Adrenal gland (tissue), 9 donors: ENCODE measurements at regions not wholly inside any gene's neighbourhood (a gene's known extent, or its start where the extent isn't known, plus 50 kb on each side); places are given as distances from the start of the nearest gene placed in this dataset.

Experiments
- DNase-seq, 7 donors: peaks; one replicate each; pipeline ENCODE4 v3.0.0-alpha.2; 2019 to 2020
- H3K27ac ChIP-seq, 5 donors: fragments of 200-600 bp; sonication (generic) in 4 of 5; 1 replicate in 3 of 5; 2 replicates in 2 of 5; pipeline versions ENCODE4 v1.5.1 to v1.8.0; 2016 to 2020; ENCODE audit warnings: mild to moderate bottlenecking in 1 of 5
- H3K27me3 ChIP-seq: fragments of 200-600 bp; 2 replicates; pipeline ENCODE4 v1.8.0; 2021
- H3K36me3 ChIP-seq, 2 donors: fragments of 200-600 bp; replicated peaks in 1 of 2; 1 replicate in 1 of 2; 2 replicates in 1 of 2; pipeline versions ENCODE4 v1.5.1 to v1.8.0; 2018 to 2022
- H3K4me1 ChIP-seq, 2 donors: fragments of 200-600 bp; replicated peaks in 1 of 2; 1 replicate in 1 of 2; 2 replicates in 1 of 2; pipeline versions ENCODE4 v1.5.1 to v1.8.0; 2018 to 2021
- H3K4me3 ChIP-seq, 4 donors: fragments of 200-600 bp; sonication (generic) in 3 of 4; one replicate each; pipeline ENCODE4 v1.5.1; 2016 to 2018
- H3K9me3 ChIP-seq, 3 donors: fragments of 200-600 bp; sonication (generic) in 1 of 3; replicated peaks in 1 of 3; 1 replicate in 2 of 3; 2 replicates in 1 of 3; pipeline versions ENCODE4 v1.5.1 to v1.8.0; 2016 to 2021
- POLR2A ChIP-seq, 2 donors: fragments of 450-650 bp; IDR thresholded peaks; one replicate each; pipeline ENCODE4 v1.6.1; 2017; ENCODE audit warnings: antibody characterized with exemption in 2 of 2, mild to moderate bottlenecking in 2 of 2, moderate library complexity in 1 of 2
- WGBS, 4 donors: extraction: QIAGEN DNeasy Blood & Tissue Kit in 2 of 4; methylation state at CpG; one replicate each; pipeline versions ENCODE4 v1.1.5 to v1.1.7; 2013 to 2017; 5-methylcytosine and 5-hydroxymethylcytosine counted together
- intact Hi-C, 2 donors: fragments of 100-400 bp; cut with DNase I; formaldehyde crosslinking; loops; one replicate each; pipeline versions ENCODE4 v1.14.1 to v1.15.0; 2022 to 2023
- TF ChIP-seq, protein P1 (sequence below), 6 experiments: fragments of 450-650 bp in 4 of 6; fragments of 200-600 bp in 2 of 6; sonication (generic) in 1 of 6; IDR thresholded peaks; 1 replicate in 5 of 6; 2 replicates in 1 of 6; pipeline versions ENCODE4 v1.5.1 to v1.8.0; 2016 to 2021; ENCODE audit warnings: antibody characterized with exemption in 6 of 6, mild to moderate bottlenecking in 2 of 6, moderate library complexity in 1 of 6
- donor health status: healthy with polysubstance abuse.
- donor health status: Bipolar disorder and iron deficiency.
- donor health status: DM: yes; HTN: yes; CAD: no.
- donor health status: DM: no; HTN: no; CAD: no.
- donor health status: DM: no; HTN: no; CAD: no.

DNA sequence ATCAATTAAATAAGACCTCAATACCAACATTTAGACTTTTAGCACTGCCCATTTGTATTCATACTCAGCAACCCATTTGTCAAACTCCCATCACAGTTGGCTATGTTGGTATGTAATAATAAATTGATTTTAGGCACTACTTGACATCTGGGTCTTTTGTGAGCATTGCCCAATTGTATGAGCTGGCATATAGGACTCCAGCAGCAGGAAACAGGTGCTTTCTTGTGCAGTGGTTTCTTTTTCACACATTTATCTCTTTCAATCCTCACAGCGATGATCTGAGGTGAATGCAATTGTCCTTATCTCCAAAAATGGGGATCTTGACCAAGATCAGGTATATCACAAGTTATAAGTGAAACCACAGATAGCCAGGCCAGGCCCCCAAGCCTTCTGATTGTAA lies 96.9 kb upstream of the OXGR1 start:
- no peaks in the 10 kb centered on the region for H3K27me3 ChIP-seq
- no peak for DNase-seq
- H3K9me3 ChIP-seq, result no peaks in the 10 kb centered on the region
- intact Hi-C loops, result no loop called here
- 71 to 87% (median 82%) methylated on average over 1 of the region's 1 CpG for WGBS, 4 donors
- H3K36me3 ChIP-seq, result no peaks in the 10 kb centered on the region
- H3K4me1 ChIP-seq, result no peaks in the 10 kb centered on the region
- H3K27ac ChIP-seq, result no peak overlapping the region
- no peak overlapping the region for H3K4me3 ChIP-seq
- TF ChIP-seq, protein P1, sequence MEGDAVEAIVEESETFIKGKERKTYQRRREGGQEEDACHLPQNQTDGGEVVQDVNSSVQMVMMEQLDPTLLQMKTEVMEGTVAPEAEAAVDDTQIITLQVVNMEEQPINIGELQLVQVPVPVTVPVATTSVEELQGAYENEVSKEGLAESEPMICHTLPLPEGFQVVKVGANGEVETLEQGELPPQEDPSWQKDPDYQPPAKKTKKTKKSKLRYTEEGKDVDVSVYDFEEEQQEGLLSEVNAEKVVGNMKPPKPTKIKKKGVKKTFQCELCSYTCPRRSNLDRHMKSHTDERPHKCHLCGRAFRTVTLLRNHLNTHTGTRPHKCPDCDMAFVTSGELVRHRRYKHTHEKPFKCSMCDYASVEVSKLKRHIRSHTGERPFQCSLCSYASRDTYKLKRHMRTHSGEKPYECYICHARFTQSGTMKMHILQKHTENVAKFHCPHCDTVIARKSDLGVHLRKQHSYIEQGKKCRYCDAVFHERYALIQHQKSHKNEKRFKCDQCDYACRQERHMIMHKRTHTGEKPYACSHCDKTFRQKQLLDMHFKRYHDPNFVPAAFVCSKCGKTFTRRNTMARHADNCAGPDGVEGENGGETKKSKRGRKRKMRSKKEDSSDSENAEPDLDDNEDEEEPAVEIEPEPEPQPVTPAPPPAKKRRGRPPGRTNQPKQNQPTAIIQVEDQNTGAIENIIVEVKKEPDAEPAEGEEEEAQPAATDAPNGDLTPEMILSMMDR (IDR thresholded peaks at IDR 0.05), result no peak
- TF ChIP-seq POLR2A (IDR thresholded peaks at IDR 0.05), result no peak

DNA sequence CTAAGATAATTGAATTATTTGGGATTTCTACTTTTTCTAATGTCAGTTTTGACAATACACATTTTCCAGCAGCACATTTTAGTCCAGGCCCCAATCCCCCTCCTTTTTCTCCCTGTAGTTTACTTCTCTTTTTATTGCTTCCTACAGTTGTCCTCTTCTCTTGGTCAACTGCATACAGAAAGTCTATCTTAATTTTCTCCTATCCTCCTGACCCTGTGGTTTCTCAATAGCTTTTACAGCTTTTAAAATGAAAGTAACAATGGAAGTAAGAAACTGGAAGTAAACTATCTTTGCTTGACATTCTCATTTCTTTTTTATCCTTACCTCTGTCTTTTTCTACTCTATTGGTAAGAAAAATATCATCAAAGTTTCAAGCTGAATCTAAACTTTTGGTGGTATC lies 106.5 kb upstream of the OXGR1 start:
- Histone ChIP-seq H3K4me1 (no peaks in the 10 kb centered on the region), H3K4me3 (no peak overlapping the region), H3K27ac (no peak overlapping the region), H3K36me3 (no peaks in the 10 kb centered on the region), H3K9me3 (no peaks in the 10 kb centered on the region), H3K27me3 (no peaks in the 10 kb centered on the region)
- intact Hi-C loops, result no loop called here
- TF ChIP-seq, protein P1 (IDR thresholded peaks at IDR 0.05), result no peak
- TF ChIP-seq POLR2A (IDR thresholded peaks at IDR 0.05), result no peak
- DNase-seq, result no peak

DNA sequence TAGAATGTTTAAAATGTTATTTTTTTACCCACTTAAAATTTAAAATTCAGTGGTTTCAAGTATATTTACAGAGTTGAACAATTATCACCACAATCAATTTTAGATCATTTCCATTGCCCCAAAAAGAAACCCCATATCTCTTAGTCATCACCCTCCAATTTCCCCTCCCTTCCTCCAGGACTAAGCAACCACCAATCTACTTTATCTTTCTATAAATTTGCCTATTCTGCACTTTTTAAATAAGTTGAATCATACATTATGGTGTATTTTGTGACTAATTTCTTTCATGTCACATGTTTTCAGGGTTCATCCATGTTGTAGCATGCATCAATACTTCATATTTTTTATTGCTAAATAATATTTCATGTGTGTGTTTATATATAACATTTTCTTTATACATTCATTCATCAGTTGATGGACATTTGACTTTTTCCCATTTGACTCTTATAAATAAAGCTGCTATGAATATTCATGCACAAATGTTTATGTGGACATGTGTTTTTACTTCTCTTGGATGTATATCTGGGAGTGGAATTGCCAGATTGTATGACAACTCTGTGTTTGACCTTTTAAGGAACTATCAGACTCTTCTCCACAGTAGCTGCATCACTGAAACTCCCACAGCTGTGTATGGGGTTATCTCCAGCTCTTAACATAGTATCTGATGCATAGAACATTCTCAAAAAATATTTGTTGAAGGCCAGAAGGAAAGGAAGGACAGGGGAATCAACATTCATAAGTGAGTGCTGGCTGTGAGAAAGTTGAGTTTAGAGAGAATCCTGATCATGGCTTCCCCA lies 107.8 kb upstream of the OXGR1 start:
- Histone ChIP-seq H3K9me3 (no peaks in the 10 kb centered on the region), H3K27me3 (no peaks in the 10 kb centered on the region), H3K4me1 (no peaks in the 10 kb centered on the region), H3K4me3 (no peak overlapping the region), H3K27ac (no peak overlapping the region), H3K36me3 (no peaks in the 10 kb centered on the region)
- TF ChIP-seq, protein P1 (IDR thresholded peaks at IDR 0.05), result no peak
- no peak for TF ChIP-seq POLR2A (IDR thresholded peaks at IDR 0.05)
- DNase-seq, result no peak
- intact Hi-C loops, result no loop called here

GRCh38 chr13:97106323-97106722 lies 112.0 kb upstream of the OXGR1 start:
- Histone ChIP-seq H3K27ac (no peak overlapping the region), H3K4me3 (no peak overlapping the region), H3K9me3 (no peaks in the 10 kb centered on the region), H3K4me1 (peaks cover 6 to 18% of the 10 kb centered on the region in 2 donors), H3K36me3 (no peaks in the 10 kb centered on the region), H3K27me3 (no peaks in the 10 kb centered on the region)
- DNase-seq, result no peak
- no peak for TF ChIP-seq POLR2A (IDR thresholded peaks at IDR 0.05)
- TF ChIP-seq, protein P1 (IDR thresholded peaks at IDR 0.05), result no peak
- intact Hi-C loops, result no loop called here
- WGBS, 4 donors, result 71 to 77% (median 74%) methylated on average over 5 to 6 of the region's 6 CpGs
